ENCODE measurements at regions not wholly inside any gene's neighbourhood (a gene's known extent, or its start where the extent isn't known, plus 50 kb on each side); places are given as distances from the start of the nearest gene placed in this dataset.

- DNase-seq, result no peak
Observed at GRCh38 chr1:84090447-84091245, 53.4 kb upstream of the PRKACB start.

GRCh38 chr1:84089867-84090266 is 54.2 kb upstream of the PRKACB start:
- DNase-seq, result no peak

- no peak for DNase-seq
Observed at GRCh38 chr1:84089465-84089864, 54.6 kb upstream of the PRKACB start.

DNA sequence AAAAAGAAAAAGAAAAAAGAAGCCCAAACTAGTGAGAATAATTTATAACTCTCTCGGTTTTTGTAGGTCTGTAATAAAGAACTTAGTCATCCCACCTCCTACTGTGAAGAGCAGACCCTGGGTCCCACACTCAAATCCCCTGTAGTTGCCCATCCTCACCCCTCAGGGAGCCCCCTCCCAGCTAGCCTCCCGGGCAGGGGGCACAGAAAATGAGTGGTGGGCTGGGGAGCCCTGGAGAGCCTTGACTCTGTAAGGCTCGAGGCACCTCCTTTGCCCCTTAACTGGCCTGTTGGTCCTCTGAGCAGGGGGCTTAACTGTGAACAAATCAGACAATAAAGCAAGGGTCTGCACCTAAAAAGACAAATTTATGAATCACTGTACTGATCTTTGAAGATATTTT is 57.5 kb upstream of the PRKACB start:
- DNase-seq, result no peak

DNA sequence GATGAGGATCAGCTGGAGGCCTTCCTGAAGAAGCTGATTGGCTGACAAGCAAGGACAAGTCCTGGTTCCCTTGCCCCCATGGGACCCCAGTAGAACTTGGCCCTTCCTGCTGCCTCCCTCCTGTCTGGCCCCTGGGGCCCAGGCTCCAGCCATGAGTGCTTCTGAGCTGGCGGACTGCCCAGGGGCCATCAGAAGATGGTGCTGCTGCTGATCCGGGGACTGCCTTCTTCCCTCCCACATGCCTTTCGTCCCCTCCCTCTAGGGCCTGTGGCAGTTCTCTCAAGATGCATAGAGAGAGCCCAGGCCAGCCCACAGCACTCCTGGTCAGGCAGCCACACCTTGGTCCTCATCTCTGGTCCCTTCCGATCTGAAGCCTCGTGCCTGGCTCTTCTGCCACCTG is 57.9 kb upstream of the PRKACB start:
- no peak for DNase-seq

- DNase-seq, result no peak
Observed at GRCh38 chr1:84083307-84083706, 60.8 kb upstream of the PRKACB start.

GRCh38 chr1:84078842-84079202 is 65.2 kb upstream of the PRKACB start:
- DNase-seq, result no peak

- DNase-seq, result no peak
Observed at GRCh38 chr1:84078108-84078841, 65.8 kb upstream of the PRKACB start.

DNA sequence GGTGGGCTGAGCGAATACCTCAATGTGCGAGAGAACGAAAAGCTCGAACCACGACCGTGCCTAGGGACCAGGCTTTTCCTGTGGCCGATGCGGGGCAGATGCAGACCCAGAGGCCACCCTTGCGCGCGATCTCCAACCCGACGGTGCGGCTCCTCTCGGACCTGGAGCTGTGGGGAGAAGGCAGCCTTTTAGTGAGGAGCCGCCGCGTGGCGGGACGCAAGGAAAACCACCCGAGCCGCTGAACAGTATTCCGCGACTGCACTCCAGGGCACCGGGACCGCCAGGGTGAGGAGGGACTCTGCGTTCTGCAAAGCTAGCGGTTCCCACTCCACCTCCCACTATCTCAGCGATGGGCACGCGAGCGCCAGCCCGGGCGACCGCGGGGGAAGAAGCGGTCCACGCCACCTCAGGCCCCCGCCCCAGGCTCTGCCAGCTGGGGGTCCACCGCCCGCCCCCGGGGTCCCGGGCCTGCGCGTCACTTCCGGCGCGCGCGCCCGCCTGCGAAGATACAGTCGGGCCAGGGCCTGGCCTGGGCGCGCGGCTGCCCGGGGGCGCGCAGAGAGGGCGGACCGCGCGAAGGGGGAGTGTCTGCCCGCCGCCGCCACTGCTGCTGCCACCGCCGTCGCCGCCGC is 66.5 kb upstream of the PRKACB start:
- DNase-seq, result peak; percentile 23 to 43

GRCh38 chr1:84073266-84073665 is 70.8 kb upstream of the PRKACB start:
- no peak for DNase-seq

- no peak for DNase-seq
Observed at GRCh38 chr1:84069236-84069845, 70.4 kb upstream of the TTLL7 start.

DNA sequence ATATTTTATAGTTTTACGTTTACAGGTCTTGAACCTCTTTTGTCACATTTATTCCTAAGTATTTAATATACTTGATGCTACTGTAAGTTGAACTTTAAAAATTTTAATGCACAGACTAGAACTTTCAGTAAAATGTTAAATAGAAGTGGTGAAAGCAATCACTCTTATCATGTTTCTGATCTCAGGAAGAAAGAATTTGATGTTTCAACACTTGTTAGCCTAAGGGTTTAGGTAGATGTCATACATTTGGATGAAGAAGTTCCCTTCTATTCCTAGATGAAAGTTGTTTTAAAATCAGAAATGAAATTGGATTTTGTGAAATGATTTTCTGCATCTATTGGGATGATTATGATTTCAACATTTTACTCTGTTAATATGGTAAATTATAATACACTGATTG is 63.6 kb upstream of the TTLL7 start:
- no peak for DNase-seq

- no peak for DNase-seq
Observed at GRCh38 chr1:84061336-84061735, 62.4 kb upstream of the TTLL7 start.

- no peak for DNase-seq
Observed at GRCh38 chr1:84060781-84061180, 61.8 kb upstream of the TTLL7 start.

- no peak for DNase-seq
Observed at GRCh38 chr1:84048820-84049219, 49.9 kb upstream of the TTLL7 start.
